Keratinocyte (primary cell): ENCODE measurements at regions not wholly inside any gene's neighbourhood (a gene's known extent, or its start where the extent isn't known, plus 50 kb on each side); places are given as distances from the start of the nearest gene placed in this dataset.

Source experiments
- CTCF ChIP-seq, 3 experiments: IDR thresholded peaks in 1 of 3; conservative IDR thresholded peaks in 1 of 3; optimal IDR thresholded peaks in 1 of 3; 2 replicates in 2 of 3; 3 replicates in 1 of 3; pipeline versions ENCODE3 to v1.5.1; 2011; ENCODE audit warnings: low read length in 3 of 3, mild to moderate bottlenecking in 3 of 3, moderate library complexity in 2 of 3, control low read depth in 1 of 3, inconsistent platforms in 1 of 3; ENCODE audit not compliant: insufficient read depth in 2 of 3; ENCODE audit errors: extremely low read depth in 1 of 3
- EZH2 ChIP-seq: IDR thresholded peaks from one replicate; pipeline ENCODE4 v1.6.1; 2012; ENCODE audit warnings: inconsistent platforms, mild to moderate bottlenecking, low read length, moderate library complexity

- no peak for TF ChIP-seq EZH2
- TF ChIP-seq CTCF (optimal IDR thresholded peaks at IDR 0.05 in 1 of 3, IDR thresholded peaks at IDR 0.05 in 1 of 3, conservative IDR thresholded peaks at IDR 0.05 in 1 of 3; ENCODE audit: extremely low read depth in 1 of 3, insufficient read depth in 2 of 3, low read length in 3 of 3): no peak
Observed at GRCh38 chr13:80866921-80867320, 526.0 kb upstream of the SPRY2 start.
